AG08395 (cell line): ENCODE measurements at regions not wholly inside any gene's neighbourhood (a gene's known extent, or its start where the extent isn't known, plus 50 kb on each side); places are given as distances from the start of the nearest gene placed in this dataset.

Experiments used
- DNase-seq: peaks from one replicate; pipeline ENCODE4 v3.0.0; 2012; ENCODE audit warnings: mixed read lengths, low spot score

DNA sequence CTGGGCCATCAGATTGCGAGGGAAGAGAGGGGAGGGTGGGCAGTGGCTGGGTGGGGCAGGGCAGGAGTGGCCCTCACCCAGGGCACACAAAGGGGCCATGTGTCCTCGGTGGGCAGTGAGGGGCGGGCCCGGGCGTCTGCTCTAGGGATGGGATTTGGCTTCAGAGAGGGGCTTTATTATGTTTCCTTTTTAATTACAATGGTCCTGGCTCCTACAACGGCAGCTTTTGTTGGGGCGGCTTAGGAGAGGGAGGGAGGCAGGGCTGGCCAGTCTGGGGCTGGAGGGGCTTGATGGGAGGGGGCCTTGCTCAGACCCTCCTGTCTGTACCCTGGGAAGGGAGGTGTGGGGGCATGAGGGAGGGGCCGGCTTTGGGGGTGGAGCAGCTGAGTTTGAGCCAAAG, 102.8 kb upstream of the WNT4 start:
- no peak for DNase-seq

DNA sequence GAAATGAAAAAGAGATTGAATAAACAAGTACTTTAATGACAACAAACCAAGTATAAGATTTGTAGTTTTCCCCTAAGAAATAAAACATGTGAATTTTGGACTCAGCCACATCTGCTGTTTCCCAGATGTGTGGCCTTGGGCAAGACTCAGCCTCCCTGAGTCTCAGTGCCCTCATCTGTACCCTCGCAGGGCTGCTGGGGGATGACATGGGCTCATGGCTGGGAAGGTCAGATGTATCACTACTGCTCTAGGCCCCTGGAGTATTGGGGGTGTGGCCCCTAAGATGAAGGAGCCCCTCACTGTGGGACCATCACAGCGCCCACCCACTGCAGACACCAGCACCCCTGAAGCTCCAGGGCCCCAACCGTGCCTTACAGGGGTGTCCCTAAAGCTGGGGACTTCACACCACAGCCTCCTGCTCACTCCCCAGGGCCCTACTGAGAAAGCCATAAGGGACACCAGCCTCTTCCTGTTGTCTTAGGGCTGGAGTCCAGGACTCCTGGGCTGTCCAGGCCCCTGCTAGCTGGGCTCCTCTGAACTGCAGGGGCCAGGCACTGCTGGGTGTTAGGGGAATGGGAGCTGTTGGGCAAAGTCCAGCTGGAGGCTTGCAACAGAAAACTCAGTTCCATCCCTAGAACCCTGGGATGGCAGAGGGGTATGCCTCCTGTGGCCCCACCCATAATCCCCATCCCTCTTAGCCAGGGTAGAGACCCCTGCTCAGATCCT, 104.0 kb upstream of the WNT4 start:
- DNase-seq: no peak

- no peak for DNase-seq
These were observed 104.8 kb upstream of the WNT4 start for GRCh38 chr1:22247527-22248245.

DNA sequence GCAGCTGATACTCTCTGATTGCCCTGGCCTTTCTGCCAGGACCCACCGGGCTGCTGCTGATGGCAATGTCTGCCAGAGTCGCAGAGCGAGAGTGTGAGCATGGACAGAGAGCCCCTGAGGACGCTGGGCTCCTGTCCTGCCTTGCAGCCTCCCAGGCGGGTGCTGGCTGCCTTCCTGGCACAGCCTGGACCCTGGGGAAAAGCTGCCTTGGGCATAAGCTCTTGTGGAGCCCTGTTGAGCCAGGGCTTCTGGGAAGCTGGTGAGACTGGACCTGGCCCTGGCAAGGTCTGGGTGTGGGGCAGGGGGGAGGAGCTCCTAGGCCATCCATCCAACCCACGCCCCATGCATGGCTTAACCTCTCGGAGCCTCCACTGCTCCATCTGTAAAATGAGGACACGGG, 105.8 kb upstream of the WNT4 start:
- DNase-seq: no peak

DNA sequence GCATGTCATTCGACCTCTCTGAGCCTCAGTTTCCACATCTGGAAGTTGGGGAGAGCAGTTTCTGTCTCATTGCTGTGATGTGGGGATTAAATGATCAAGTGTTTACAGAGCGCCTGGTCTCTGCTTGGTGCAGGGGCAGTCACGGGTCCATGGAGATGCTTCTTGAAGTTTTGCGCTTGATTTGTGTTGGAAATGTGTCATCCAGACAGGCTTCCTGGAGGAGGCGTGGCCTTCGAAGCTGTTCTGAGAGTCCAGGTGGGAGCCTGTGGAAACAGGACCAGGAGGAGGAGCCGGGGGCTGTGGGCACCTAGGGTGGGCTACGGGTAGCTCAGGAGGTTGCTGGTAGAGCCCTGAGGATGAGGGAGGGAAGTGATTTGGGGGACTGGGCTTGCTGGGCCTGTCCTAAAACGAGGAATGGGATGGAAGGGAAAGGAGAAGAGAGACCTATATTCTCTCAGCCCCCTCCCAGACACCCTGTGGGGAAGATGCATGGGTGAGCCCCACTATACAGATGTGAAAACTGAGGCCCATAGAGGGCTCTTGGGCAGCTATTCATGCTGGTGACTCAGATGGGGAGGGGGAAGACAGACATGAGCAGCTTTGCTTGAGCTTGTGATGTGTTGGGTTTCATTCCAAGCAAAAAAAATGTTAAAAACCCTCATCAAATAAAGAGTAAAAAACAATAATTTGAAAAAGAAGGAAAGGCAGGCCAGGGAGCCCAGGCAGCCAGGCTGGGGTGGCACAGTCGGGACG, 107.2 kb upstream of the WNT4 start:
- no peak for DNase-seq

DNA sequence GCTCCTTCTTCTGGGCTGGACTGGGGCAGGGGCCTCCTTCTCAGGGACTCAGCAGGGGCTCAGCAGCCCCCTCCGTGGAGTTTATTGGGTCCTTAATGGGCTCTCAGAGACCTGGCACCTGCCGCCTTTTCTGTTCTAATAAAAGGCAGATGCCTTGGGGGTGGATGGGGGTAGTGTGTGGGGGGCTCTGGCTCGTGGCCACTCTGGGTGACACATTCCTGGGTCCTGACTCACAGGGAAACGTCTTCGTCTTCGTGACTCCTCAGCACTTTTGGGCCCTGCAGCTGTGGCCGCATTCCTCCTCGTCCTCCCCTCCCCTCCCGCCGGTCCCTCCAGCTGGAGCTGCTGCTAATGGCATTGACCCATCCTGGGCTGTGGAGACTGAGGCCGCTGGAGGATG, 107.8 kb upstream of the WNT4 start:
- DNase-seq: peak; percentile 62

DNA sequence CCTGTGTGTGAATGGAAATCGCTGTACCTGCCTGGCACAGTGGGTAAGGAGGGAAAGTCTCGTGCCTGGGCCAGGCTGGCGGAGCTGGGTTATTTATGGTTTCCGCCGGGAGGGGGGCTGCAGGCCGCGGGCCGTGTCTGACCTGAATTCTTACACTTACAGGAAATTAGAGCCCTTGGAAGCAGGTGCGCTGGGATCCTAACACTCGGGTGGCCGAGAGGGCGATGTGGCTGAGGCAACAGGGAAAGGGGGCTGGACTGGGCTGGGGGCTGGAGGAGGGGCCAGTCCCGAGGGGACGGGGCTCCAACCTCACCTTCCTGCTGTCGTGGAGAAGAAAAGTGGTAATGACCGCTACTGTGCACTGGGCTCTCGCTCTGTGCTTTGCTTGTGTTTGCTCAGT, 109.4 kb upstream of the WNT4 start:
- DNase-seq: no peak

DNA sequence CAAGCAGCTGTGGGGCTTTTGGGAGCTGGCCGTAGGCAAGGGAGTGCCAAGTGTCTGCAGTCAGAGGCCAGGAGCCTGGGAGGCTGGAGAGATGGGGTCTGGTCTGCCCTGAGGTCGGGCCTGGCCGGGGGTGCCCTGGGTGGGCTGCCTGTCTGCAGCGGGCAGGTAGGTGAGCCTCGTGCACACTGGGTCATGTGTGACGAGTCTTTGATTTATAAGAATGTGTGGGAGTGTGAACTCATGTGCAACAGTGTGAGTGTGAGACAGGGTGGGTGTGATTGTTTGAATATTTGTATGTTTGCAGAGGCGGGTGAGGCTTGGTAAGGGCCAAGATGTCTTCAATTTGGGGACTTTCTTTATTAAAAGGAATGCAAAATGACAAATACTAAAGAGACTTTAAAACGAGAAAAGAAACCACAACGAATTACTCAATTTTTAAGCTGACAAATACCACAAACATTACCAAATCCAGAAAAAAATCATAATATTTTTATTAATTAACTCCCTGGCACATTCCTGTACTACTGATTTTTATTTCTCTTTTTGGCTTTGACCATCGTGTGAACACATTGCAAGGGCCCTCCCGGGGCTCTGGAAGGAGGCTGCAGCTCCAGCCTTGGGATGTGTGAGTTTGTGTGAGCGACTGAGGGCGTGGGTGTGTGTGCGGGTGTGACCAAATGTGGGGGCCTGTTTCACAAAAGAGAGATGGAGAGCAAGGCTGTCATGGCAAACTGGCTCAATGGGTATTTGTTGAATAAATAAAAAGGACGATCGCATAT, 110.3 kb upstream of the WNT4 start:
- DNase-seq: peak; percentile 27

DNA sequence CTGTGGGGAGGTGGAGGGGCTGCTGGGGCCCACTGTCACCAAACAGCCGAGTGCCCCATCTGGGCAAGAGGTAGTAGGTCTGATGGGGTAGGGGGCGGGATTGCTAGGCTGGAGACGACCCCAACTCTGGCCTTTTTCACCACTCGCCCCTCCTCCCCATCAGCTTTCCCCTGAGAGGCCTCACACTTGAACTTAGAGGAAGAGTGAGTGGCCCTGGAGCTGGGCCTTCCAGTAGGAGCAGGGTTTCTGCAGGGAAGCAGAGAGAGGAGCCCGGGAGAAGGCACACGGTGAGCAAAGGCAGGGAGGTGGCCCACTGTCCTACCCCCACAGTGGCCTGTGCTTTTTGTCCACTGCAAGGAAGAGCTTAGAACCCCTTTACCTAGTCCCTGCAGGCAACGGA, 111.9 kb upstream of the WNT4 start:
- DNase-seq: no peak

GRCh38 chr1:22255341-22256212, 112.7 kb upstream of the WNT4 start:
- no peak for DNase-seq

- no peak for DNase-seq
These were observed 113.3 kb upstream of the WNT4 start for GRCh38 chr1:22256213-22256512.

- no peak for DNase-seq
These were observed 114.7 kb upstream of the WNT4 start for GRCh38 chr1:22257290-22258275.

DNA sequence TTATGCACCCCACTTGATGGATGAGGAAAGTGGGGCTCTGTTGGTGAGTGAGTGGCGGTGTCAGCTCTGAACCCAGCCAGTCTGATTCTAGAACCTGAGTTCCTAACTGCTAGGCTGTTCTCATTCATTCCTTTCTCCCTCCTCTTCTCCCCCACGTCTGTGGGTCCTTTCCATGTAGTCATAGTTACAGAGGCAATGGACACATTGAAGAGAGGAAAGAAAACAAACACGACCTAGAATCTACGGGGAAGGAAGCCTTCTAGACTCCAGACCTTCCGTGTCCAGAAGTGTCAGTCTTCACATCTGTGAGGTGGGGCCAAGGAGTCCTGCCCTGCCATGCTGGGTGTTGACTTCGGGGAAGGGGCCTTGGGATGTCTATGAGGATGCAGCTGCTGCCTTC, 115.8 kb upstream of the WNT4 start:
- DNase-seq: no peak

GRCh38 chr1:22259551-22260282, 116.8 kb upstream of the WNT4 start:
- no peak for DNase-seq

- no peak for DNase-seq
These were observed 118.0 kb upstream of the WNT4 start for GRCh38 chr1:22260860-22261432.

GRCh38 chr1:22261580-22261979, 118.7 kb upstream of the WNT4 start:
- DNase-seq: no peak

GRCh38 chr1:22262583-22262982, 119.7 kb upstream of the WNT4 start:
- no peak for DNase-seq

- no peak for DNase-seq
These were observed 120.5 kb upstream of the WNT4 start for GRCh38 chr1:22263359-22263758.
